Hepatocyte (in vitro differentiated cells): ENCODE measurements at regions not wholly inside any gene's neighbourhood (a gene's known extent, or its start where the extent isn't known, plus 50 kb on each side); places are given as distances from the start of the nearest gene placed in this dataset.
"Not testable (repeated sequence)": the region's sequence is repeated elsewhere in the genome, so short reads cannot be mapped to it uniquely, and the experiment has no call there.

Experiments
- DNase-seq: peaks from one replicate; pipeline ENCODE4 v3.0.0-alpha.2; 2016; ENCODE audit warnings: low spot score
- H2AFZ ChIP-seq: fragments of 200-600 bp; sonication (generic); 2 replicates; pipeline ENCODE4 v1.6.0; 2016; ENCODE audit warnings: antibody characterized with exemption, mild to moderate bottlenecking
- H3K27ac ChIP-seq: fragments of 200-600 bp; sonication (generic); 2 replicates; pipeline ENCODE4 v1.5.1; 2016; ENCODE audit warnings: mild to moderate bottlenecking
- H3K27me3 ChIP-seq: fragments of 200-600 bp; sonication (generic); 2 replicates; pipeline ENCODE4 v1.6.1; 2016
- H3K36me3 ChIP-seq: fragments of 200-600 bp; sonication (generic); replicated peaks from 2 replicates; pipeline ENCODE4 v1.5.1; 2016; ENCODE audit warnings: low read depth; ENCODE audit not compliant: insufficient read depth
- H3K4me1 ChIP-seq: fragments of 200-600 bp; sonication (generic); 2 replicates; pipeline ENCODE4 v1.5.1; 2016; ENCODE audit warnings: mild to moderate bottlenecking, moderate library complexity; ENCODE audit not compliant: insufficient read depth
- H3K4me2 ChIP-seq: fragments of 200-600 bp; sonication (generic); 2 replicates; pipeline ENCODE4 v1.6.0; 2016
- H3K4me3 ChIP-seq: fragments of 200-600 bp; sonication (generic); 2 replicates; pipeline ENCODE4 v1.5.1; 2016; ENCODE audit warnings: mild to moderate bottlenecking
- H3K79me2 ChIP-seq: fragments of 200-600 bp; sonication (generic); 2 replicates; pipeline ENCODE4 v1.6.0; 2017; ENCODE audit warnings: mild to moderate bottlenecking
- H3K9me2 ChIP-seq: fragments of 200-600 bp; sonication (generic); replicated peaks from 2 replicates; pipeline ENCODE4 v1.6.0; 2017; ENCODE audit warnings: mild to moderate bottlenecking; ENCODE audit not compliant: insufficient read depth
- H3K9me3 ChIP-seq: fragments of 200-600 bp; sonication (generic); 2 replicates; pipeline ENCODE4 v1.5.1; 2016; ENCODE audit warnings: low read depth, mild to moderate bottlenecking
- H4K20me1 ChIP-seq: fragments of 200-600 bp; sonication (generic); 2 replicates; pipeline ENCODE4 v1.6.0; 2016; ENCODE audit warnings: mild to moderate bottlenecking; ENCODE audit not compliant: insufficient read depth, poor library complexity, severe bottlenecking
- WGBS: methylation state at CpG from one replicate; pipeline ENCODE4 v1.1.6; 2016; ENCODE audit warnings: low lambda C conversion rate; ENCODE audit errors: missing lambda C conversion rate; 5-methylcytosine and 5-hydroxymethylcytosine counted together
- TF ChIP-seq, protein P1 (sequence below): fragments of 200-600 bp; sonication (generic); IDR thresholded peaks from 2 replicates; pipeline ENCODE4 v1.5.1; 2016; ENCODE audit warnings: antibody characterized with exemption, mild to moderate bottlenecking; ENCODE audit not compliant: poor library complexity

DNA sequence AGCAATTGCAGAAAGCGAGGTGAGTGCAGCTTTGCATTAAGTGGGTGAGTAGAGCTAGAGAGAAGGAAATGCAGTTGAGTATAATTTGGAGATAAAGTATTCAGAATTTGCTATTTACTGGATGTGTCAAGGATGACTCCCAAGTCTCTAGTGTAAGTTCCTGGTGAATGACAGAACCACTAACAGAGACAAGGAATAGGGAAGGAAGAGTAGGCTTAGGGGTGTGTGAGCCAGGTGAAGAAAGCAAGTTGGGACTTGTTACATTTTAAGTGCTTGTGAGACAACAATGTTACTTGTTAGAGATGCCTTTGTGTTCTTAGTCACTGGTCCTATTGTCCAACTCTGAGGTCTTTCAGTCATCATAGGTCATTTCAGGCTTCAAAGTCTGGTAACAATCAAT lies 70.8 kb downstream of the TBC1D26 start:
- WGBS = 100% methylated on average over 1 of the region's 1 CpG

GRCh38 chr17:15806825-15807224 lies 74.7 kb downstream of the TBC1D26 start:
- not testable (repeated sequence) for H2AFZ ChIP-seq, H3K9me3 ChIP-seq, H3K4me3 ChIP-seq, H3K9me2 ChIP-seq, H3K36me3 ChIP-seq, H3K27ac ChIP-seq, H3K4me2 ChIP-seq, DNase-seq, H3K4me1 ChIP-seq, H4K20me1 ChIP-seq, H3K27me3 ChIP-seq, H3K79me2 ChIP-seq
- WGBS = 80% methylated on average over 3 of the region's 4 CpGs

More for the DNA sequence above, 70.8 kb downstream of the TBC1D26 start:
- H3K4me2 ChIP-seq, H3K79me2 ChIP-seq, DNase-seq, H3K4me3 ChIP-seq, H3K27ac ChIP-seq, H3K9me2 ChIP-seq, H2AFZ ChIP-seq, H3K27me3 ChIP-seq, H4K20me1 ChIP-seq, H3K36me3 ChIP-seq, H3K9me3 ChIP-seq, H3K4me1 ChIP-seq: not testable (repeated sequence)

DNA sequence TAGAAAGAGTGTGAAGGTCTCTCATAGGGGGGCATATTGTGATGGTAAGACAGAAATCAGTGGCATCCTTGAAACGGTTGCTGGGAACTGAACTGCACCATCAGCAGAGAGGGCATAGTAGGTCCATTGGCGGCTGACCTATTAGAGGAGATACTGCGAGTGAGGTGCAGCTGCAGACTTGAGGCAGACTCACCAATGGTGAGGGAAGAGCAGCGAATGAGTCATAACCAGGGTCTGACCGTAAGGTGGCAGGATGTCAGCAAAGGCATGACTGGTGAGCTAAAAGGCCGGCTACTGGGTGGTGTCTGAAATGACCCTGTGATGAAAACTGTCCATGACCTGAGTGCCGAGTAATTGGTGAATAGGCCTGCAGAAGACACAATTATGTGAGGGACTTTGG lies 81.3 kb downstream of the TBC1D26 start:
- not testable (repeated sequence) for H3K4me3 ChIP-seq, DNase-seq, H4K20me1 ChIP-seq, H3K79me2 ChIP-seq, H3K36me3 ChIP-seq, H3K9me3 ChIP-seq, H2AFZ ChIP-seq, H3K4me1 ChIP-seq, H3K9me2 ChIP-seq, H3K27ac ChIP-seq, H3K27me3 ChIP-seq, H3K4me2 ChIP-seq
- WGBS = 55% methylated on average over 4 of the region's 7 CpGs

GRCh38 chr17:15814003-15814402 lies 81.9 kb downstream of the TBC1D26 start:
- 69% methylated on average over 3 of the region's 3 CpGs for WGBS
- not testable (repeated sequence) for H3K9me2 ChIP-seq

GRCh38 chr17:15817861-15818260 lies 85.8 kb downstream of the TBC1D26 start:
- WGBS = 97% methylated on average over 20 of the region's 20 CpGs

More at GRCh38 chr17:15814003-15814402, 81.9 kb downstream of the TBC1D26 start:
- DNase-seq, H4K20me1 ChIP-seq, H3K9me3 ChIP-seq, H3K4me2 ChIP-seq, H3K27me3 ChIP-seq, H3K4me3 ChIP-seq, H3K36me3 ChIP-seq, H2AFZ ChIP-seq, H3K4me1 ChIP-seq, H3K79me2 ChIP-seq, H3K27ac ChIP-seq: not testable (repeated sequence)

DNA sequence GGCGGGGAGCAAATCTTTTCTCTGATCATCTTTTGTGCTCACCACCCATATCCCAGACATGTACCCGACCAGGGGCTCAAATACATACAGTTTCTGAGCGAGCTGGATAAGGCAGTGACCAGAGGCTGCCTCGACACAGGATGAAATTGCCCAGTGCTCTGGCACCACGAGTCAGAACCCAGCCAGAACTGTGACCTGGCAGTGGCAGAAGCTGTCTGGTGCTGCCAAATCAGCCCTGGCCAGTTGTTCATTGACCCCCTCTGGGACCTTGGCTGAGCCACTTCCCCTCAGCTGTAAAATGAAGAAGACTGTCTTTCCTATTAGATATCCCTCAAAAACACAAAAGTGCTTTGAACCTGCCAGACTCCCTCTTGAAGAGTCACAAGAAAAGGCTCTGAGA lies 90.2 kb downstream of the TBC1D26 start:
- not testable (repeated sequence) for H2AFZ ChIP-seq, H3K9me3 ChIP-seq, DNase-seq, H3K79me2 ChIP-seq, H3K27ac ChIP-seq, H3K4me3 ChIP-seq, H3K4me1 ChIP-seq, H3K36me3 ChIP-seq, H3K27me3 ChIP-seq, H3K9me2 ChIP-seq, H4K20me1 ChIP-seq, H3K4me2 ChIP-seq
- 89% methylated on average over 5 of the region's 5 CpGs for WGBS

More at GRCh38 chr17:15817861-15818260, 85.8 kb downstream of the TBC1D26 start:
- not testable (repeated sequence) for H3K27ac ChIP-seq, H3K27me3 ChIP-seq, H3K4me2 ChIP-seq, DNase-seq, H3K4me1 ChIP-seq, H3K4me3 ChIP-seq, H3K9me2 ChIP-seq, H3K79me2 ChIP-seq, H4K20me1 ChIP-seq, H2AFZ ChIP-seq, H3K9me3 ChIP-seq, H3K36me3 ChIP-seq

DNA sequence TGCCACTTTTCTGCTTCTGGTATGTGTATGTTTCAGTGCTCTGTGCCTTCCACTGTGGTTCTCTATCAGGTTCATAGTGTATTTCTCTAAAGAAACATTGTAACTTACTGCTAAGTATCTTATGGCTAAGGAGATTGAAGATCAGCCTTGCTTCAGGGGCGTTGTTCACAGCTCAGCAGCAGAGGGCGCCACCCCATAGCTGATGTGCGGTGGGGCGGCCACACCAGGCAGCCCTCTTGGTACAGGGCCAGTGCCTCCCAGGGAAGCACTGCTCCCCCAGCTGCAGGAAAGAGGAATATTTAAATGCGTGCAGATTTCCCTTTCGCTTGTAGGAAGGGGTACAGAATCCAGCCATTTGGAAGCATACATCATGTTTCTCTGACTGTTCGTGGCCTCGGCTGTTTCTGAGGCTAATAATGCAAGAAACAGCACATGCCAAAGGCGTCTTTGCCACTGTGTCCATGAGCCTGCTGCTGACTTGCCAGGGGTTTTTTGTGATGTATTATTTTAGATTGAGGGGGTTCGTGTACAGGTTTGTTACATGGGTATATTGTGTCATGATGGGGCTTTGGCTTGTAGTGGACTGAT lies 96.7 kb downstream of the TBC1D26 start:
- H3K79me2 ChIP-seq, H4K20me1 ChIP-seq, H3K36me3 ChIP-seq, H3K4me3 ChIP-seq, H3K9me2 ChIP-seq, H3K27me3 ChIP-seq, H3K27ac ChIP-seq, H2AFZ ChIP-seq, H3K4me1 ChIP-seq, H3K9me3 ChIP-seq: not testable (repeated sequence)
- 17% methylated on average over 10 of the region's 10 CpGs for WGBS
- TF ChIP-seq, protein P1, sequence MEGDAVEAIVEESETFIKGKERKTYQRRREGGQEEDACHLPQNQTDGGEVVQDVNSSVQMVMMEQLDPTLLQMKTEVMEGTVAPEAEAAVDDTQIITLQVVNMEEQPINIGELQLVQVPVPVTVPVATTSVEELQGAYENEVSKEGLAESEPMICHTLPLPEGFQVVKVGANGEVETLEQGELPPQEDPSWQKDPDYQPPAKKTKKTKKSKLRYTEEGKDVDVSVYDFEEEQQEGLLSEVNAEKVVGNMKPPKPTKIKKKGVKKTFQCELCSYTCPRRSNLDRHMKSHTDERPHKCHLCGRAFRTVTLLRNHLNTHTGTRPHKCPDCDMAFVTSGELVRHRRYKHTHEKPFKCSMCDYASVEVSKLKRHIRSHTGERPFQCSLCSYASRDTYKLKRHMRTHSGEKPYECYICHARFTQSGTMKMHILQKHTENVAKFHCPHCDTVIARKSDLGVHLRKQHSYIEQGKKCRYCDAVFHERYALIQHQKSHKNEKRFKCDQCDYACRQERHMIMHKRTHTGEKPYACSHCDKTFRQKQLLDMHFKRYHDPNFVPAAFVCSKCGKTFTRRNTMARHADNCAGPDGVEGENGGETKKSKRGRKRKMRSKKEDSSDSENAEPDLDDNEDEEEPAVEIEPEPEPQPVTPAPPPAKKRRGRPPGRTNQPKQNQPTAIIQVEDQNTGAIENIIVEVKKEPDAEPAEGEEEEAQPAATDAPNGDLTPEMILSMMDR = peak; percentile 89
- peak; percentile 84 for DNase-seq
- peak overlapping the region; percentile 57 for H3K4me2 ChIP-seq

- not testable (repeated sequence) for H3K9me3 ChIP-seq, DNase-seq
- WGBS = 74% methylated on average over 4 of the region's 4 CpGs
Observed at GRCh38 chr17:15830221-15830620, 98.1 kb downstream of the TBC1D26 start.

More at GRCh38 chr17:15830221-15830620, 98.1 kb downstream of the TBC1D26 start:
- H4K20me1 ChIP-seq, H3K4me3 ChIP-seq, H3K79me2 ChIP-seq, H3K4me2 ChIP-seq, H3K27me3 ChIP-seq, H3K27ac ChIP-seq, H3K36me3 ChIP-seq, H2AFZ ChIP-seq, H3K9me2 ChIP-seq, H3K4me1 ChIP-seq: not testable (repeated sequence)
